HepG2 (cell line): ENCODE measurements at regions not wholly inside any gene's neighbourhood (a gene's known extent, or its start where the extent isn't known, plus 50 kb on each side); places are given as distances from the start of the nearest gene placed in this dataset.

Experiments used
- EHMT2 ChIP-seq: fragments of 200-600 bp; sonication (generic); IDR thresholded peaks from 2 replicates; pipeline ENCODE4 v1.7.0; 2017; ENCODE audit warnings: antibody characterized with exemption, low read depth, low read length, borderline replicate concordance
- HOXA3 ChIP-seq: sonication (generic); formaldehyde crosslinking; IDR thresholded peaks from 2 replicates; pipeline ENCODE4 v1.5.0; 2020; ENCODE audit warnings: missing genetic modification reagents
- MTA3 ChIP-seq: sonication (generic); formaldehyde crosslinking; IDR thresholded peaks from 2 replicates; pipeline ENCODE4 v1.4.0; 2020; ENCODE audit warnings: missing genetic modification reagents
- ZBTB20 ChIP-seq: sonication (generic); formaldehyde crosslinking; IDR thresholded peaks from 2 replicates; pipeline ENCODE4 v1.8.1; 2023; ENCODE audit warnings: missing genetic modification reagents, low read depth, mild to moderate bottlenecking, borderline replicate concordance
- ZBTB33 ChIP-seq: sonication (generic); formaldehyde crosslinking; IDR thresholded peaks from 2 replicates; pipeline ENCODE4 v1.4.0; 2020; ENCODE audit warnings: missing genetic modification reagents
- ZNF274 ChIP-seq: sonication (generic); formaldehyde crosslinking; IDR thresholded peaks from 2 replicates; pipeline ENCODE4 v1.5.1; 2020; ENCODE audit warnings: mild to moderate bottlenecking, missing genetic modification reagents
- ZSCAN29 ChIP-seq: sonication (generic); formaldehyde crosslinking; conservative IDR thresholded peaks from 2 replicates; pipeline ENCODE4 v1.4.0; 2020; ENCODE audit warnings: mild to moderate bottlenecking, missing genetic modification reagents
- TF ChIP-seq, protein P1 (sequence below): sonication (generic); formaldehyde crosslinking; IDR thresholded peaks from 2 replicates; pipeline ENCODE4 v1.5.0; 2020; ENCODE audit warnings: mild to moderate bottlenecking, missing genetic modification reagents, moderate library complexity

GRCh38 chr7:130893441-130893894, 159.5 kb upstream of the KLF14 start:
- TF ChIP-seq, protein P1, sequence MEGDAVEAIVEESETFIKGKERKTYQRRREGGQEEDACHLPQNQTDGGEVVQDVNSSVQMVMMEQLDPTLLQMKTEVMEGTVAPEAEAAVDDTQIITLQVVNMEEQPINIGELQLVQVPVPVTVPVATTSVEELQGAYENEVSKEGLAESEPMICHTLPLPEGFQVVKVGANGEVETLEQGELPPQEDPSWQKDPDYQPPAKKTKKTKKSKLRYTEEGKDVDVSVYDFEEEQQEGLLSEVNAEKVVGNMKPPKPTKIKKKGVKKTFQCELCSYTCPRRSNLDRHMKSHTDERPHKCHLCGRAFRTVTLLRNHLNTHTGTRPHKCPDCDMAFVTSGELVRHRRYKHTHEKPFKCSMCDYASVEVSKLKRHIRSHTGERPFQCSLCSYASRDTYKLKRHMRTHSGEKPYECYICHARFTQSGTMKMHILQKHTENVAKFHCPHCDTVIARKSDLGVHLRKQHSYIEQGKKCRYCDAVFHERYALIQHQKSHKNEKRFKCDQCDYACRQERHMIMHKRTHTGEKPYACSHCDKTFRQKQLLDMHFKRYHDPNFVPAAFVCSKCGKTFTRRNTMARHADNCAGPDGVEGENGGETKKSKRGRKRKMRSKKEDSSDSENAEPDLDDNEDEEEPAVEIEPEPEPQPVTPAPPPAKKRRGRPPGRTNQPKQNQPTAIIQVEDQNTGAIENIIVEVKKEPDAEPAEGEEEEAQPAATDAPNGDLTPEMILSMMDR (CRISPR knock-in tag), result no peak
- TF ChIP-seq ZSCAN29 (no peak), HOXA3 (CRISPR knock-in tag) (no peak), ZBTB33 (no peak), EHMT2 (no peak), ZBTB20 (CRISPR knock-in tag) (no peak), ZNF274 (CRISPR knock-in tag) (no peak), MTA3 (CRISPR knock-in tag) (no peak)
